OCI-LY7 (cell line): ENCODE measurements at regions not wholly inside any gene's neighbourhood (a gene's known extent, or its start where the extent isn't known, plus 50 kb on each side); places are given as distances from the start of the nearest gene placed in this dataset.

Experiments
- EZH2phosphoT487 ChIP-seq: fragments of 200-600 bp; sonication (generic); IDR thresholded peaks from 2 replicates; pipeline ENCODE4 v1.6.1; 2018; ENCODE audit warnings: low read depth, borderline replicate concordance, mild to moderate bottlenecking, mixed run types, antibody characterized with exemption, low read length, moderate library complexity, mixed read lengths
- TF ChIP-seq, protein P1 (sequence below): fragments of 200-600 bp; sonication (generic); conservative IDR thresholded peaks from 2 replicates; pipeline ENCODE4 v1.5.1; 2014; ENCODE audit warnings: mild to moderate bottlenecking, antibody characterized with exemption, low read length, moderate library complexity, mixed read lengths

DNA sequence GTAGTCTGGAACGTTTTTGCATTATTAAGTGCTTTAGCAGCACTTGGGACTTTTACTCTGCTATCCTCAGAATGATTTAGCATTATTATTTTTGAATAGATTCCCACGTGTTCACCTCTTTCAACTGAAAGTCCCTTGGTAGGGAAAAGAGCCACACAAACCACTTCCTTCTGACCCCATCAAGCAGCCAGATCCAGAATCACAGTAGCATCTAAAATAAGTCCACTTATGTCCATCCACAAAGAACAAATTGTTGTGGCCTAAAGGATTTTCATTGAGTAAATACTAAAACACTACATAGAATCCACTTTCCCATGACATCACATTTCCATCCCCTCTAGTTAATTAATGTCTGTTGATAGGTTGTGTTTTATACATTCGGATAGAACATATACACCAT, 381.7 kb downstream of the AASDHPPT start:
- TF ChIP-seq, protein P1, sequence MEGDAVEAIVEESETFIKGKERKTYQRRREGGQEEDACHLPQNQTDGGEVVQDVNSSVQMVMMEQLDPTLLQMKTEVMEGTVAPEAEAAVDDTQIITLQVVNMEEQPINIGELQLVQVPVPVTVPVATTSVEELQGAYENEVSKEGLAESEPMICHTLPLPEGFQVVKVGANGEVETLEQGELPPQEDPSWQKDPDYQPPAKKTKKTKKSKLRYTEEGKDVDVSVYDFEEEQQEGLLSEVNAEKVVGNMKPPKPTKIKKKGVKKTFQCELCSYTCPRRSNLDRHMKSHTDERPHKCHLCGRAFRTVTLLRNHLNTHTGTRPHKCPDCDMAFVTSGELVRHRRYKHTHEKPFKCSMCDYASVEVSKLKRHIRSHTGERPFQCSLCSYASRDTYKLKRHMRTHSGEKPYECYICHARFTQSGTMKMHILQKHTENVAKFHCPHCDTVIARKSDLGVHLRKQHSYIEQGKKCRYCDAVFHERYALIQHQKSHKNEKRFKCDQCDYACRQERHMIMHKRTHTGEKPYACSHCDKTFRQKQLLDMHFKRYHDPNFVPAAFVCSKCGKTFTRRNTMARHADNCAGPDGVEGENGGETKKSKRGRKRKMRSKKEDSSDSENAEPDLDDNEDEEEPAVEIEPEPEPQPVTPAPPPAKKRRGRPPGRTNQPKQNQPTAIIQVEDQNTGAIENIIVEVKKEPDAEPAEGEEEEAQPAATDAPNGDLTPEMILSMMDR, result no peak
- TF ChIP-seq EZH2phosphoT487, result no peak
